Fibroblast of villous mesenchyme (primary cell): ENCODE measurements at regions not wholly inside any gene's neighbourhood (a gene's known extent, or its start where the extent isn't known, plus 50 kb on each side); places are given as distances from the start of the nearest gene placed in this dataset.

Experiments
- DNase-seq: peaks from one replicate; pipeline ENCODE4 v3.0.0-alpha.2; 2010; ENCODE audit warnings: low read depth
- H3K4me3 ChIP-seq: 2 replicates; pipeline ENCODE4 v1.5.1; 2011; ENCODE audit warnings: low read depth, mild to moderate bottlenecking, low read length
- CTCF ChIP-seq: IDR thresholded peaks from 2 replicates; pipeline ENCODE4 v1.5.1; 2012; ENCODE audit warnings: low read depth, mild to moderate bottlenecking, low read length; ENCODE audit not compliant: insufficient read depth

- no peak for DNase-seq
Observed at GRCh38 chr13:87736849-87737385, 65.7 kb downstream of the SLITRK5 start.

GRCh38 chr13:87754097-87754496 lies 82.9 kb downstream of the SLITRK5 start:
- H3K4me3 ChIP-seq: no peak overlapping the region
- no peak for TF ChIP-seq CTCF
- DNase-seq: no peak

More at GRCh38 chr13:87736849-87737385, 65.7 kb downstream of the SLITRK5 start:
- no peak for TF ChIP-seq CTCF
- H3K4me3 ChIP-seq: no peak overlapping the region

GRCh38 chr13:87769445-87769844 lies 98.3 kb downstream of the SLITRK5 start:
- no peak overlapping the region for H3K4me3 ChIP-seq
- no peak for TF ChIP-seq CTCF
- DNase-seq: no peak

GRCh38 chr13:87777387-87777786 lies 106.2 kb downstream of the SLITRK5 start:
- no peak overlapping the region for H3K4me3 ChIP-seq

GRCh38 chr13:87778128-87778527 lies 107.0 kb downstream of the SLITRK5 start:
- H3K4me3 ChIP-seq: no peak overlapping the region
- TF ChIP-seq CTCF: no peak
- DNase-seq: no peak

More at GRCh38 chr13:87777387-87777786, 106.2 kb downstream of the SLITRK5 start:
- DNase-seq: no peak
- TF ChIP-seq CTCF: no peak

- DNase-seq: no peak
- H3K4me3 ChIP-seq: no peak overlapping the region
- TF ChIP-seq CTCF: no peak
Observed at GRCh38 chr13:87779426-87779825, 108.3 kb downstream of the SLITRK5 start.

- no peak for DNase-seq
- no peak for TF ChIP-seq CTCF
Observed at GRCh38 chr13:87783366-87783765, 112.2 kb downstream of the SLITRK5 start.

More at GRCh38 chr13:87783366-87783765, 112.2 kb downstream of the SLITRK5 start:
- no peak overlapping the region for H3K4me3 ChIP-seq
